GM12872 (cell line): ENCODE measurements at regions not wholly inside any gene's neighbourhood (a gene's known extent, or its start where the extent isn't known, plus 50 kb on each side); places are given as distances from the start of the nearest gene placed in this dataset.

ENCODE experiments used
- CTCF ChIP-seq: IDR thresholded peaks from 3 replicates; pipeline ENCODE4 v1.5.1; 2011; ENCODE audit warnings: low read depth, mild to moderate bottlenecking, low read length, moderate library complexity; ENCODE audit not compliant: insufficient read depth

- no peak for TF ChIP-seq CTCF
Observed at GRCh38 chr12:74595696-74596095, 58.1 kb downstream of the ATXN7L3B start.

- TF ChIP-seq CTCF = no peak
Observed at GRCh38 chr12:74598819-74599218, 61.2 kb downstream of the ATXN7L3B start.

GRCh38 chr12:74599932-74600331, 62.3 kb downstream of the ATXN7L3B start:
- TF ChIP-seq CTCF = no peak

- no peak for TF ChIP-seq CTCF
Observed at GRCh38 chr12:74602881-74603672, 65.4 kb downstream of the ATXN7L3B start.

GRCh38 chr12:74608231-74608775, 70.7 kb downstream of the ATXN7L3B start:
- no peak for TF ChIP-seq CTCF

- no peak for TF ChIP-seq CTCF
Observed at GRCh38 chr12:74610711-74611110, 73.1 kb downstream of the ATXN7L3B start.

GRCh38 chr12:74614426-74614825, 76.8 kb downstream of the ATXN7L3B start:
- TF ChIP-seq CTCF = no peak
